DMS53 treated with DMSO at 0.1 percent for 48 hours (cell line): ENCODE measurements at regions not wholly inside any gene's neighbourhood (a gene's known extent, or its start where the extent isn't known, plus 50 kb on each side); places are given as distances from the start of the nearest gene placed in this dataset.
"Not testable (repeated sequence)": the region's sequence is repeated elsewhere in the genome, so short reads cannot be mapped to it uniquely, and the experiment has no call there.

Source experiments
- DNase-seq: peaks from one replicate; lab custom pipeline; 2025; ENCODE audit not compliant: unreplicated experiment; lab: John Stamatoyannopoulos, UW

DNA sequence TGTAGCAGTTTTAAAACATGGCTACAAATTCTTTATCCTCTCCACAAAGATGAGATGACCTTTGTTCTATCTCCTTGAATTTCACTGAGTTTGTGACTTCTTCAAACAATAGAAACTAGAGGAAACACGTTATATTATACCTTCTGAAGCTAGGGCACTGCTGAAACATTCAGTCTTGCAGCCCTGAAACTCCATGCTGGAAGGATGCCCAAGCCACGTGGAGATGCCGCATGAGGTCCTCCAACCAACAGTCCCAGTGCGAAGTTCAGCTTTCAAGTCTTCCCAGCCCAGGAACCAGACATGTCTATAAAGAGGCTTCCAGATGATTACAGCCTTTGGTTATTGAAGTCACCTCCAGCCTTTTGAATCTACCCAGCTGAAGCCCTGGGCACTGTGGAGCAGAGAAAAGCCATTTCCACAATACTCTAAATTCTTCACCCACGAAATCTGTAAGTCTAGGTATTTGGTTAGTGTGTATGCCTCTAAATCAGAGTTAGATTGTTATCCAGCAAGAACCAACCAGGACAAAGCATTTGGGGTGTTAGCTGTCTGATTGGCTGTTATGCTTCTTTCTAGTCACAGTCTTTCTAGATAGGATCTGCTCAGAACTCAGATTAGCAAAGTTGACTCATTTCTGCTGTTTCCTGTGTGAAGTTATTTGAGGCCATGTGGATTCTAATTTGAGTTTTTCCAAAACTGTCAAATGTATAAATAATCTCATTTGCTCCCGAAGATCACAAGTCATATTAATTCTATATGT, 186.5 kb upstream of the TMEM72 start:
- no peak for DNase-seq

GRCh38 chr10:44725404-44725803, 185.7 kb upstream of the TMEM72 start:
- no peak for DNase-seq

- DNase-seq, result no peak
Measured at GRCh38 chr10:44731283-44731682, 179.9 kb upstream of the TMEM72 start.

- no peak for DNase-seq
Measured at GRCh38 chr10:44733501-44734488, 177.3 kb upstream of the TMEM72 start.

- no peak for DNase-seq
Measured at GRCh38 chr10:44742248-44742647, 168.9 kb upstream of the TMEM72 start.

DNA sequence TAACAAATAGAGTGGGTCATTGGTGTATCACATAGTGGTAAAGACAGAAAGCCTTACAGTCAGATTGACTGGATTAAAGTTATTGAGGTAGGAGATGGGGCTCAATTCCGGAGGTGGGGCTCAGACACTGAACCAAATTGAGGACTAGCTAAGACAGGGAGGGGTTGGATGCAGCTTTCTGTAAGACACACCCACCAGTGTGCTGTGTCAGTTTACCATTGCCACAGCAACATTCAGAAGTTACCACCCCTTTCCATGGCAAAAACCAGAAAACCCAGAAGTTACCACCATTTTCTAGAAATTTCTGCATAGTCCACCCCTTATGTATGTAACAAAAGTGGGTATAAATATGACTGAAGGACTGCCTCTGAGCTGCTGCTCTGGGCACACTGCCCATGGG, 167.6 kb upstream of the TMEM72 start:
- no peak for DNase-seq

DNA sequence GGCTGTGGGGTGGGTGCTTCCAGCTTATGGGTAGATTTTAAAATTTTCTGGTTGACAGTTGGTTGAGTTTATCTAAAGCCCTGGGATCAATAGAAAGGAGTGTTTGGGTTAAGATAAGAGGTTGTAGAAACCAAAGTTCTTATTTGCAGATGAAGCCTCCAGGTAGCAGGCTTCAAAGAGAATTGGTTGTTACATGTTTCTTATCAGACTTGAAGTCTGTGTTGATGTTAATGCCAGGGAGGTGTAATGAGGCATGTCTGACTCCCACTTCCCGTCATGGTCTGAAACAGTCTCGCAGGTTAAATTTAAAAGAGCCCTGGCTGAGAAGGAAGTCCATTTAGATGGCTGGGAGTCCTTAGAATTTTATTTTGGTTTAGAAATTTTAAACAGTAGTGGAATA, 165.2 kb upstream of the TMEM72 start:
- DNase-seq, result no peak

- no peak for DNase-seq
Measured at GRCh38 chr10:44747593-44748172, 163.5 kb upstream of the TMEM72 start.

DNA sequence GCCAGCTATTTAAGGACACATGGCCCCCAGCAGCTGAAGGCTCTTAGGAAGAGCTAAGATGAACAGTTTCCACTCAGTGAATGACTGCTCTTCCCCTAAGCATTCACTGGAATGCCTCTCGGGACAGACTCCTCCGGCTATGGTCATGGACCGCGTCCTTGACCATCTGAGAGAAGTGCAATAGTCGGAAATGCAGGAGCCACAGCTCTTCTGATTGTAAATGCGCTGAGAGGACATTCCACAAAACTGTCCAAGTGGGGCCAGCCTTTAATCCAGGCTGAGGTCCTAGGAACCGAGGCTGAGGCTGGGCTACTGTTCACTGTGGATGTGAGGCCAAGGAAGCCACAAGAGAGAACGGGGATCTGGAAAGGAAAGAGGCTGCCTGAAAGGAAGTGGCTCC, 162.0 kb upstream of the TMEM72 start:
- DNase-seq, result no peak

DNA sequence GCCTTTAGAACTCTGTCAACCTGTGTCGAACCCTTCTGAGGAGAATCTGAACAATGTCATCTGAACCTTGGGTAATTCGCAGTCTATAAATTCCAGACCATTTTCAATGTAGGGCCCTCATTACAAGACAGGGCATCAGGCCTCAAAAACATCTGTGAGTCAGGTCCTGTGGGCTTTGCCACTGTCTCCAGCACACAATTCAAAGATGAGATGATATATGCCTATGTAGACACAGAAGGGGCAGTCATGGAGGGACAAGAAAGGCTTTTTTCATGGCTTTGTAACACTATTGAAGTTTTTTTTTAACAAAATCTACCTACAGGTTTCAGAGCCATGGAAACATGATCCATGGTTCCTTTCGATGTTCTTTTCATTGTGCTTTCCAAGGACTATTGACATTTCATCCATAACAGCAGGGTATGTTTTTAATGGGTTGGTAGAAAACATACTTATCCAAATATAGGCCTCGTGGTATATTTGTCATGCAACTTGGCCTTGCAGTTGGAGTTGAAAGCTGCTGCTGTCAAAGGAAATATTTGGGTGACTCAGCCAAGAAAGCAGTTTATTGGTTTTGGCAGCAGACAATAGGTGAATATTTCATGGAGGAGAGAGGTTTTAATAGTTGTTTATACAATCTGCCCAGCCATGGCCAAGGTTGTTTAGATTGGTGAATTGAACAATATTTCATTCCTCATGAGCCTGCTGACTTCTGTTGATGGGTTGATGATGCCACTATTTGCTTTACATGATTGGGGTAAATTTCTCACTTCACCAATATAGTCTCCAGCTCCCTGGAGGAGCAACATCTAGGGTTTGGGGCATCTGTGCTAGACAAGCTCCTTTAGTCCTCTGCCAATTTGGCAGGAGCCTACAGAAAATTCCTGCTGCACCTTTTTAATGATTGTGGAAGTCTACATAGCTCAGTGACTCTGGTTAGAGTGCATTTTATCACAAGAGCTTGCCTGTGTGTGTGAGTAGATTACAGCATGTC, 158.4 kb upstream of the TMEM72 start:
- DNase-seq, result peak; percentile 56

DNA sequence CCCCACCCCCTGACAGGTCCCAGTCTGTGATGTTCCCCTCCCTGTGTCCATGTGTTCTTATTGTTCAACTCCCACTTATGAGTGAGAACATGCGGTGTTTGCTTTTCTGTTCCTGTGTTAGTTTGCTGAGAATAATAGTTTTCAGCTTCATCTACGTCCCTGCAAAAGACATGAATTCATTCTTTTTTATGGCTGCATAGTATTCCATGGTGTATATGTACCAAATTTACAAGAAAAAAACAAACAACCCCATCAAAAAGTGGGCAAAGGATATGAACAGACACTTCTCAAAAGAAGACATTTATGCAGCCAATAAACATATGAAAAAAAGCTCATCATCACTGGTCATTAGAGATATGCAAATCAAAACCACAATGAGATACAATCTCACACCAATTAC, 156.8 kb upstream of the TMEM72 start:
- DNase-seq, result not testable (repeated sequence)

GRCh38 chr10:44755481-44755880, 155.7 kb upstream of the TMEM72 start:
- no peak for DNase-seq

GRCh38 chr10:44756216-44756615, 154.9 kb upstream of the TMEM72 start:
- DNase-seq, result no peak

DNA sequence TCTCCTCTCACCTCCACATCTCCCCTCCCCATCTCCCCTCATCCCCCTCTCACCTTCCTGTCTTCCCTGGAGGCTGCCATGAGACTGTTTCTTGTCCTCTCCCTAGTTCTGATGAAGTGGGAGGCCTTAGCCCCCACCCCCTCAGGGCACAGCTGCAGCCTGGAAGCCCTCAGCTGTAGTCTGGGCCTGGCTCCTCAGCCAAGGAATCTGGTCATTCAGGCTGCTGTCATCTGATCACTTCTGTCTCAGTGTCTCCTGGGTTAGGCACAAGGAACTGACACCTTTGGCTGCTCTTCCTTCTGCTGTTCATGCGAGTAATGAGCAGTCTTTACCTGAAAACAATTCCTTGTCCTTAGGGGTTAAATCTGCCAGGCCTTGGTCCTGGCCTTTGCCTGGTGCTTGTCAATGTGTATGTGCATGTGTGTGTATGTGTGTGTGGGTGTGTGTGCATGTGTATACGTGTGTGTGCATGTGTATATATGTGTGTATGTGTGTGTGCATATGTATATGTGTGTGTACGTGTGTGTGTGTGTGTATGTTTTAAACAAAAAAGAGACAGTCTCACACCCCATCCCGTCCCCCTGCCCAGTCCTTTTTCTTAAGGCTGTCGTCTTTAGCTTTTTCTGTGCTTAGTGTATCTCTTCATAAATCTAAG, 153.5 kb upstream of the TMEM72 start:
- no peak for DNase-seq

DNA sequence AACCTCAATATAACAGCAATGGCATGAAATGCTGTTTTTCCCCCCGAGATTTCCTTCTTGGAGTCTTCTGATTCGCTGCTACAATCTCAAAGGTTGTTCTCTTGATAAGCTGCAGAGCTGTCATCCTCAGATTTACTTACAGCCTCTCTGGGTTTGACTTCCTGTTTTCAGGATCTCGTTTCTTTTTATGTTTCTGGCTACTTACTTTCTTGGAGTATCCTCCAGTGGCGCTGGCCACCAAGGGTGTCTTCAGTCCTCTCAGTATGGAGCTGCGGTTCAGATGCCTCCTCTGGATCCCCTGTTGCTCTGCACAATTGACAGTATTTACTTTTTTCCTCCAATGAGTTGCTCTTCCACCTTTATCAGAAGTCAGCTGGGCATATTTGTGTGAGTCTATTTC, 152.0 kb upstream of the TMEM72 start:
- DNase-seq, result no peak

DNA sequence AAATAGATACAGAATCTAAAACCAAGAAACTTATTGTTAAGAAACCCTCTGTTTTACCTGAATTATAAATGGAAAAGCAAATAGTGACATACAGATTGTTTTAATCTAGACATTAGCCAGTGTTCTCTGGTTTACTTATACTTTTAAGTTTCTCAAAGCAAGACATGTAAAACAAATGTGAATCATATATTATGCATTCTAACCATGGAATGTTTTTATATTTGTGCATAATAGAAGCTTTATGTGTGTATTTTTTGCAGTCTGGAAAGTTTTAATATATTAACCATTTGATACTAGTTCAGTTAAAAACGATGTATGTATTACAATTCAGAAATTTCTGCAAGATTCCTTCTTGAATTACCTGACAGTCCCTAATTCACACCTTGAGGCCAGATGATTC, 150.6 kb upstream of the TMEM72 start:
- no peak for DNase-seq

GRCh38 chr10:44761076-44761475, 150.1 kb upstream of the TMEM72 start:
- DNase-seq, result no peak

DNA sequence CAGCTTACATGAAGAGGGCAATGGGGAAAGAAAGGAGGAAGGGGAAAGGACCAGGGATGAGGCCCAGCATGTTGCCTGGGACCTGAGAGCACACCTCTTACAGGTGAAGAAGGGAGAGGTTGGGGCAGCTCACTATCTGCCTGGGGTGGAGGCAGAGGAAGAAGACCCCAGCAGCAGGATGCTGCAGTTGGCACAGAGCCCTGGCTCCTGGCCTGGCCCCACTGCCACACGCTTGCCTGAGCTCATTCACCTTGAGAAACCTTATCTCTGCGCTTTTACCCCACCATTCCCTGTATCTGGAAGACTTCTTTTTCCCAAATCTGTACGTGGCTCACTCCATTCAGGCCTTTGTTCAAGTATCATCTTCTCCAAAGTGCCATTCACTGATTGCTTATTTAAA, 147.8 kb upstream of the TMEM72 start:
- DNase-seq, result no peak

DNA sequence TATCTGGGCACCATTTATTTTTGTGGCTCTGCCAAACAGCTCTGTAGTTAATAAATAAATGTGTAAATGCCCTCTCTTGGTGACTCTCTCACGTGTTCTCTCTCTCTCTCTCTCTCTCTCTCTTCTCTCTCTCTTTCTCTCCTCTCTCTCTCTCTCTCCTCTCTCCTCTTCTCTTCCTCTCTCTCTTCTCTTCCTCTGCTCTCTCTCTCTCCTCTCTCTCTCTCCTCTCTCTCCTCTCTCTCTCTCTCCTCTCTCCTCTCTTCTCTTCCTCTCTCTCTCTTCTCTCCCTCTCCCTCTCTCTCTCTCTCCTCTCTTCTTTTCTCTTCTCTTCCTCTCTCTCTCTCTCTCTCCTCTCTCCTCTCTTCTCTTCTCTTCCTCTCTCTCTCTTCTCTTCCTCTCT, 145.8 kb upstream of the TMEM72 start:
- DNase-seq, result no peak

DNA sequence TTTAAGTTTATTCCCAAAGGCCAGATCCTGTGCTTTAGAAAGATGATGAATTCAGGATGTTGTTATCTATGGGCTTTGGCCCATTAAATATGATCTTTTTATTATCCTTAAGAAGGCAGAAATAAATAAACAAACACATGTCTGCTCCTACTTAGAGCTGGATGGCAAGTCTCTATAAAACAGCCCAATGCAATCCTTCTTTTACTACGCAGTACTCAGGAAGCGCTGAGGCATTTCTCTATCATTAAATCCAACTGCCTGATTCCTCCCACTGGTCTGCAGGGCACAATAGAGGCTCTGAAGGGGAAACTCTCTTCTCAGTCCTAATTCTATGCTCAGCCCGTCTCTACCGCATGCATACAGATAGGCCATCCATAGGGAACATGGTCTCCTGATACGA, 144.5 kb upstream of the TMEM72 start:
- DNase-seq, result no peak
